ENCODE measurements at regions not wholly inside any gene's neighbourhood (a gene's known extent, or its start where the extent isn't known, plus 50 kb on each side); places are given as distances from the start of the nearest gene placed in this dataset.
"Not testable (repeated sequence)": the region's sequence is repeated elsewhere in the genome, so short reads cannot be mapped to it uniquely, and the experiment has no call there.

DNA sequence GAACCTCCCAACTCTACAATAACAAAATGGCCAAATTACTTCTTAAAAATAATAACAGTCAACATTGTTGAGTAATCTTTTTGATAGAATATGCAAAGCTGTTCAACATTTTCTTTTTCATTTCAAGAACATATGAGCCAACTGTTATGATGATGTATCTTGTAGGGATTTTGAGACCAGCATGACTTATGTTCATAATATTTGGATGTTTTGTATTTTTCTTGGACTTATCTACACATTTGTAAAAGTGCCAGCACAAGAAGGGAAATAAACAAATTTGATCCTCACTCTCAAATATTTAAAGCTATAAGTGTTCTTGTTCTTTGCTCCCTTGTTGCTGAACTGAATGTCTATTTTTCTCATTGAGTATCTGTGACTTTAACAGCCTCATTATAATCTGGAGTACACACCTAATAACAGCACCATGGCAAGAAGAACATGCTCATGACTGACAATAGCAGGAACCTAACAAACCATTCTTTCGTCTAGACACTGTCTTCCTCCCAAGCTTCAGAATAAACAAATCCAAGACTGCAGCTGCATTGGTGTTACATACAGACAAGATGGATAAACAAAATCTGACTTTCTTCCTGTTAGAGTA is 1049.7 kb downstream of the FAT4 start:
- Histone ChIP-seq H3K27me3 (ENCODE audit: control insufficient read depth, insufficient read depth, low read length) (no peaks in the 10 kb centered on the region), H3K36me3 (replicated peaks; ENCODE audit: control insufficient read depth, insufficient read depth, low read length) (no peaks in the 10 kb centered on the region), H3K4me3 (ENCODE audit: insufficient read depth, low read depth, low read length) (no peak overlapping the region)
- DNase-seq, result no peak

DNA sequence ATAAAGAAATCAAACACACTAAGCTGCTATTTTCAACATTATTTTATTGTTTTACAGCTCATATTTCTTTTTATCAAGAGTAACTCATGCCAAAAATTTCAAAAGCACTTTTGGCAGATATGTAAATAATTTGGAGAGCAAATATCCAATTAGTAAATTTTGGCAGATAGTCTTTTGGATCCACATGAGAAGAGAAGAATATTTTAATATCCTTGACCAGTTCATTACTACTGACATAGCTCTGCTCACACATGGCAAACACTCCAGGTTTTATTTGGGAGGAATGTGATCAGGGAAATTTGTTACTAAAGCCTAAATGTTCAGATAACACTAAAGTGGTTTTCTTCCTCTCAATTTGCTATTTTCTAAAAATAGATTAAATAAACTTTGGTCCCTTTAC is 1054.3 kb downstream of the FAT4 start:
- Histone ChIP-seq H3K4me3 (ENCODE audit: insufficient read depth, low read depth, low read length) (no peak overlapping the region), H3K36me3 (replicated peaks; ENCODE audit: control insufficient read depth, insufficient read depth, low read length) (no peaks in the 10 kb centered on the region), H3K27me3 (ENCODE audit: control insufficient read depth, insufficient read depth, low read length) (no peaks in the 10 kb centered on the region)
- no peak for DNase-seq

DNA sequence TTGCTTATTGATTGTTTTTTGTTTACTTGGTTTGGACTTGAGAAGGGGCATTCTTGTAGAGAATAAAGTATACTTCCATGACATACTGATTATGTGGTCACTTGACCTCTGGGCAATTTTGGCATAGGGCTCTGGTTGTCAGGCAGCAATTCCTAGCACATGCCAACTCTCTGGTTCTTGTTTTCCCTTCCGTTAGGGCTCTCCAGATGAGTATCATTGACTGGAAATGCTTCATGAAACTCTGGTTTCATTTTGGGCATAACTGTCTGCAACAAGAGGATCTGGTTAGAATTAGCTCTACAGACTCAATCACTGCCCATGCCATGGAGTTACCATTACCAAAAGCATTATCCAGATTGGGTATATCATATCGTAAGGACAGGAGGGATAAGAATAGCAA is 1057.9 kb downstream of the FAT4 start:
- Histone ChIP-seq H3K4me3 (ENCODE audit: insufficient read depth, low read depth, low read length) (no peak overlapping the region), H3K36me3 (replicated peaks; ENCODE audit: control insufficient read depth, insufficient read depth, low read length) (no peaks in the 10 kb centered on the region), H3K27me3 (ENCODE audit: control insufficient read depth, insufficient read depth, low read length) (no peaks in the 10 kb centered on the region)
- no peak for DNase-seq

DNA sequence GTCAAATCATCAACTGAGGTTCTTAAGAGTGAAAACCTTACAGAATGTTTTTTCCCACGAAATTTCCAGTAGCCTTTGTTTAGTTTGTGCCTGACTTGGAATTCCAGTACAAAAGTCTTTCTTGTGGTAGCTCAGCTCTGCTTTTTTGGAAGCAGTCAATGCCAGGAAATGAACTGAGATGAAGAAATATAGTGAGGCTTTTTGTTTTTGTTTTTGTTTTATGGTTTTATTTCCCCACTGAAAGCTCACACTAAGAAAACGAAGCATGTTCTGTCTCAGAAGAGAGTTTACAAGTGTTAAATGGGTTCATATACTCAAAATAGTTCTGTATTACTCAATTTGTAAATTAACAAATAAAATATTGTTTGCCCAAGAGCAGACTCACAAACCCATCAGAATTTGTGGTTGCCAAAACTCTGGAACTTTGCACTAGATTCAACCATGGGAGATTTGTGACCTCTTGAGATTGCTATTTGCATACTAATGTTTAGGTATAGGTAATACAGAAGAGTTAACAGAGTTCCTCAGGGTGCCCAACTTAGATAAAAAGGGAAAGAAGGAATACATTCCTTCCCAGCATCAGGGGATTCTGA is 1060.8 kb downstream of the FAT4 start:
- no peaks in the 10 kb centered on the region for H3K36me3 ChIP-seq (replicated peaks; ENCODE audit: control insufficient read depth, insufficient read depth, low read length)
- H3K27me3 ChIP-seq (ENCODE audit: control insufficient read depth, insufficient read depth, low read length), result no peaks in the 10 kb centered on the region
- no peak overlapping the region for H3K4me3 ChIP-seq (ENCODE audit: insufficient read depth, low read depth, low read length)
- DNase-seq, result no peak

DNA sequence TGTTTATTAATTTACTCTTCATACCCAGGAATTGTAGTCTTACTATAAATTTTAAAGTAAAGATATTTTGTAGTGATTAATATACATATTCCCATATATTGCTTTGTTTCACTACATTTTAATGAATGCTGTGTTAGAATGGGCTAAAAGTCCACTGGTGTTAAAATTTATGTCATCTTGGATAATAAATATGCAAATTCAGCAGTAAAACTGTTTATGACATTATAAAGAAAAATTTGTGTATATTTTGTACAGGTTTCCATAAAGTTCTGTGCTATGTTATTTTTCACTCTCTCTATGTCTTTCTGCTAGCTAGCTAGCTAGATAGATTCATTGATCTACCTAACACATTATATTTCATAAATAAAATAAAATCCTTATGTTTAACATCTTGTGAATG is 1071.2 kb downstream of the FAT4 start:
- H3K27me3 ChIP-seq (ENCODE audit: control insufficient read depth, insufficient read depth, low read length), result no peaks in the 10 kb centered on the region
- no peaks in the 10 kb centered on the region for H3K36me3 ChIP-seq (replicated peaks; ENCODE audit: control insufficient read depth, insufficient read depth, low read length)
- no peak for DNase-seq
- no peak overlapping the region for H3K4me3 ChIP-seq (ENCODE audit: insufficient read depth, low read depth, low read length)

DNA sequence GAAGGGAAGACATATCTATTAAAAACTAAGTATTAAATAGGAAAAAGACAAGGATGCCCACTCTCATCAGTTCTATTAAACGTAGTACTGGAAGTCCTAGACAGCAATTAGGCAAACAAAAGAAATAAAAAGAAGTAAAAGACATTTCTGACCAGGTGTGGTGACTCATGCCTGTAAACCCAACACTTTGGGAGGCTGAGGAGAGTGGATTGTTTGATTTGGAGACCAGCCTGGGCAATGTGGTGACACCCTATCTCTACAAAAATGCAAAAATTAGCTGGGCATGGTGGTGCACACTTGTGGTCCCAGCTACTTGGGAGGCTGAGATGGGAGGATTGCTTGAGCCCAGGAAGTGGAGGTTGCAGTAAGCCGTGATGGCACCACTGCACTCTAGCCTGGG is 1071.8 kb downstream of the FAT4 start:
- no peaks in the 10 kb centered on the region for H3K27me3 ChIP-seq (ENCODE audit: control insufficient read depth, insufficient read depth, low read length)
- DNase-seq, result no peak
- H3K36me3 ChIP-seq (replicated peaks; ENCODE audit: control insufficient read depth, insufficient read depth, low read length), result no peaks in the 10 kb centered on the region
- H3K4me3 ChIP-seq (ENCODE audit: insufficient read depth, low read depth, low read length), result no peak overlapping the region

DNA sequence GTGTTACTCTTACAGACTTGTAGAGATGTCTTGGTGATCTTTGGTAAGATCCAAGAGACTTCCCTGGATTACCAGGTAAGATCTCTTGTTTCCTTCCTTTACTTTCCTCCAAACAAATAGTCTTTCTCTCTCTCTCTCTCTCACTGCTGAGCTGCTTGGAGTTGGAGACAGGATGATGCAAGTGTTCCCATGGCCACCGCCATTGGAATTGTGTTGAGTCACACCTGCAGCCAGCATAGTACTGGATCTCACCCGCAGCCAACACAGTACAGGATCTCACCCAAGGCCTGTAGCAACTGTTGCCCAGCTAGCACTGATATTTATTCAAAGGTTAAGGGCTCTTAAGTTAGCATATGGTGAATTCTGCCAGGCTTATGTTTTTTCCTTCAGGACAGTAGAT is 1080.9 kb downstream of the FAT4 start:
- Histone ChIP-seq H3K27me3 (ENCODE audit: control insufficient read depth, insufficient read depth, low read length) (no peaks in the 10 kb centered on the region), H3K36me3 (replicated peaks; ENCODE audit: control insufficient read depth, insufficient read depth, low read length) (no peaks in the 10 kb centered on the region), H3K4me3 (ENCODE audit: insufficient read depth, low read depth, low read length) (no peak overlapping the region)
- no peak for DNase-seq

DNA sequence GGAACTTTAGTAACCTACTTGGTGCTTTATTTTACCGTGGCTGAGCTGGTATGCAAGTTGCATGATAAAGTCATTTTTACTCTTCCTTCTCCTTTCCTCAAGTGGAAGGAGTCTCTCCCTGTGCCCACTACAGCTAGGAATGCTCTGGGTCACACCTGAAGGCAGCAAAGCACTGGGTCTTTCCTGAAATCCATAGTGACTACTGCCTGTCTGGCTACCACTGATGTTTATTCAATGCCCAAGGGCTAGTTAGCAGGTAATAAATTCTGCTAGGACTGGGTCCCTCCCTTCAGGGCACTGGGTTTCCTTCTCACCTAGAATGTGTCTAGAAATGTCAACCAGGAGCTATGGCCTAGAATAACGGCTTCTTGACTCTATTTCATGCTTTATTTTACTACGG is 1081.4 kb downstream of the FAT4 start:
- Histone ChIP-seq H3K4me3 (ENCODE audit: insufficient read depth, low read depth, low read length) (no peak overlapping the region), H3K27me3 (ENCODE audit: control insufficient read depth, insufficient read depth, low read length) (no peaks in the 10 kb centered on the region), H3K36me3 (replicated peaks; ENCODE audit: control insufficient read depth, insufficient read depth, low read length) (no peaks in the 10 kb centered on the region)
- no peak for DNase-seq

DNA sequence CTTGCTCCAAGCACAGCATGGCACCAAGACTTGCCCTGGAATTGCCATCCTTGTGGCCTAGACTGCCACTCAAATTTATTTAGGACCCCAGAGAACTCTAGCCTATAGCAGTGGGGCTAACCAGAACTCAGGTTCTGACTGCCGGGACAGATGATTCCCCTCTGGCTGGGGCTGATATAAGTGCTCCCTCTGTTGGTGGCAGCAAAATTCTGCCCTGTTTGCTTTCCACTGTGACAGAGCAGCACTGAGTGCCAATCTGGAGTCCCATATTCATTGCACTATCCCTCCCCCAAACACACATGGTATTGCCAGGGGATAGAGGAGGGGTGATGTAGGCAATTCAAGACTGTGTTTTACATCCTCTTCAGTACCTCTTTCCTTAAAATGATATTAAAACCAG is 1081.9 kb downstream of the FAT4 start:
- Histone ChIP-seq H3K4me3 (ENCODE audit: insufficient read depth, low read depth, low read length) (no peak overlapping the region), H3K27me3 (ENCODE audit: control insufficient read depth, insufficient read depth, low read length) (no peaks in the 10 kb centered on the region), H3K36me3 (replicated peaks; ENCODE audit: control insufficient read depth, insufficient read depth, low read length) (no peaks in the 10 kb centered on the region)
- DNase-seq, result no peak

DNA sequence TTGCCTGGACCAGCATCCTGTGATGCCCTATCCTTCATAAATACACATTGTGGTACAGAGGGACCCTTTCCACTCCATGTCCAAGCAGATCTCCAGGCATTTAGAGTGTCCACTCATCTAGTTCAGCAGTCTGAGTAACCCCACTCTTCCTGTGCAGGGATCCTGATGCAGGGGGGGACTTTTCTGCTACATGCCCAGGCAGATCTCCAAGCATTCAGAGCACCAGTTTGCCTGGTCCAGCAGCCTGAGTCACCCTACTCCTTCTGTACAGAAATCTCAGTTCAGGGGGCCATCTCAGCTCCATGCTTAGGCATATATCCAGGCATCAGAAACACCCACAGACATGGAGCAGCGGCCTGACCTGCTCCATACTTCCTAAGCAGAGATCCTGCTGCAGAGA is 1089.8 kb downstream of the FAT4 start:
- Histone ChIP-seq H3K4me3 (ENCODE audit: insufficient read depth, low read depth, low read length) (no peak overlapping the region), H3K27me3 (ENCODE audit: control insufficient read depth, insufficient read depth, low read length) (no peaks in the 10 kb centered on the region), H3K36me3 (replicated peaks; ENCODE audit: control insufficient read depth, insufficient read depth, low read length) (no peaks in the 10 kb centered on the region)
- no peak for DNase-seq

DNA sequence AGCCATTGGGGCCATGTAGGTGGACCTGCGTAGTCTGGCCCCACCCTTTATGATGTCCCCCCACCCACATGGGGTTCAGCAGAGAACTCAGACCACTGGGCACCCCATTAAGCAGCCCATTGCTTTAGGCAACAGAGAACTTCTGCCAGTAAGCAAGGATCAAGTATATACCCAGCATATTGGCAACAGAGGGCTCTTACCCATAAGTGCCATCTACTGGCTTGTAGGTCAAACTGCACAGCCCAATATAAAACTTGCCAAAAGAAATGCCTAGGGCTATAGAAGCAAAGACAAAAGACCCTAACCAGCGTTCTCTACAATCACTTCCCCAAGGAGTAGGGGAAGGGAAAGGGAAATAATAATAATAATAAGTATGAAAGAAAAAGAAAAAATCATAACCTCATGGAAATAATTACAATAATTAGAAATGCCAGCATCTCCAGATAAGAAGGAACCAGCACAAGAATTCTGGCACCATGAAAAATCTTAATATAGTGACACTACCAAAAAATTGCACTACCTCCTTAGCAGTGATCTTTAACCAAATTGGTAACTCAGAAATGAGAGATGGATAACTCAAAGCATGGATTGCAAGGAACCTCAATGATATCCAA is 1090.7 kb downstream of the FAT4 start:
- H3K4me3 ChIP-seq (ENCODE audit: insufficient read depth, low read depth, low read length), result no peak overlapping the region
- H3K36me3 ChIP-seq (replicated peaks; ENCODE audit: control insufficient read depth, insufficient read depth, low read length), result no peaks in the 10 kb centered on the region
- peak; percentile 0 for DNase-seq
- H3K27me3 ChIP-seq (ENCODE audit: control insufficient read depth, insufficient read depth, low read length), result no peaks in the 10 kb centered on the region

DNA sequence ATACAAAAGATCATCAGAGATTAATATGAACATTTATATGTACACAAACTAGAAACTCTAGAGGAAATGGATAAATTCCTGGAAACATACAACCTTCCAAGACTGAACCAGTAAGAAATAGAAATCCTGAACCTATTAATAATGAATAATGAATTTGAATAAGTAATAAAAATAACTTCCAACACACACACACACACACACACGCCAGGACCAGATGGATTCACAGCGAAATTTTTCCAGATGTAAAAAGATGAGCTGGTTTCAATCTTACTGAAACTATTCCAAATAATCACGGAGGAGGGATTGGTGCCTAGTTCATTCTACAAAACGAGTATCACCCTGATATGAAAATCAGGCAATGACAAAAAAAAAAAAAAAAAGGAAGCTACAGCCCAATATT is 1095.0 kb downstream of the FAT4 start:
- Histone ChIP-seq H3K4me3 (ENCODE audit: insufficient read depth, low read depth, low read length) (no peak overlapping the region), H3K27me3 (ENCODE audit: control insufficient read depth, insufficient read depth, low read length) (no peaks in the 10 kb centered on the region), H3K36me3 (replicated peaks; ENCODE audit: control insufficient read depth, insufficient read depth, low read length) (no peaks in the 10 kb centered on the region)
- DNase-seq, result no peak

DNA sequence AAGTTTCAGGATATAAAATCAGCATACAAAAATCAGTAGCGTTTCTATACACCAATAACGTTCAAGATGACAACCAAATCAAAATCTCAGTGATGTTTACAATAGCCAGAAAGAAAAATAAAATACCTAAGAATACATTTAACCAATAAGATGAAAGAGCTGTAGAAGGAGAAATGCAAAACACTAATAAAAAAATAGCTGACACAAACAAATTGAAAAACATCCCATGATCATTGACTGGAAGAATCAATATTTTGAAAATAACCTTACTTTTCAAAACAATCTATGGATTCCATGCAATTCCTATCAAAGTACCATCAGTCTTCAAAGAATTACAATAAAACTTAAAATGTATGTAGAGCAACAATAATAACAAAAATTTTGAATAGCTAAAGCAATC is 1096.3 kb downstream of the FAT4 start:
- no peak for DNase-seq
- Histone ChIP-seq H3K27me3 (ENCODE audit: control insufficient read depth, insufficient read depth, low read length) (no peaks in the 10 kb centered on the region), H3K36me3 (replicated peaks; ENCODE audit: control insufficient read depth, insufficient read depth, low read length) (no peaks in the 10 kb centered on the region), H3K4me3 (ENCODE audit: insufficient read depth, low read depth, low read length) (no peak overlapping the region)

DNA sequence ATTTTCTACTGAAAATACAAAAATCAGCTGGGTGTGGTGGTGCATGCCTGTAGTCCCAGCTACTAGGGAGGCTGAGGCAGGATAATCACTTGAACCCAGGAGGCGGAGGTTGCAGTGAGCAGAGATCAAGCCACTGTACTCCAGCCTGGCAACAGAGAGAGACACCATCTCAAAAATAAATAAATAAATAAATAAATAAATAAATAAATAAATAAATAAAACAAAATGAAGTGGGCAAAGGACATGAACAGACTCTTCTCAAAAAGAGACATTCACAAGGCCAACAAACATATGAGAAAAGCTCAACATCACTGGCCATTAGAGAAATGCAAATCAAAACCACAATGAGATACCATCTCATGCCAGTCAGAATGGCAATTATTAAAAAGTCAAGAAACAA is 1097.6 kb downstream of the FAT4 start:
- not testable (repeated sequence) for H3K4me3 ChIP-seq (ENCODE audit: insufficient read depth, low read depth, low read length); DNase-seq; H3K36me3 ChIP-seq (replicated peaks; ENCODE audit: control insufficient read depth, insufficient read depth, low read length); H3K27me3 ChIP-seq (ENCODE audit: control insufficient read depth, insufficient read depth, low read length)

DNA sequence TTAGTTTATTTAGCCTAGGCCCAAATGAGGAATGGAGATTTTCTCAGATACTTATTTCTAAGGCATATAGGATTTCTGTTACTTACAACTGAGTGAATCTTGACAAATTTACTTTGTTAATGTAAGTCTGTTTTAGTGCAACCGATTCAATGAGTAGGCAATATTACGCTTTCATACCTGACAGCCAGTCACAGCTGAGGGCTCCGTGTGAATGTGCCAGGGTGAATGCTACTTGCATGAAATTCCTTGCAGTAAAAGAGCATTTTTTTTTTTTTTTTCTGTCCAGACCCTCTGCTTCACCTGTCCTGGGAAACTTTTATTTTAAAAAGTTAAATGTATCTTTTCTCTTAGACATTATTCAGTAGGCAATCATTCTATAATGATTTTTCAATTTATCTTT is 1100.0 kb downstream of the FAT4 start:
- H3K27me3 ChIP-seq (ENCODE audit: control insufficient read depth, insufficient read depth, low read length), result no peaks in the 10 kb centered on the region
- H3K4me3 ChIP-seq (ENCODE audit: insufficient read depth, low read depth, low read length), result no peak overlapping the region
- no peaks in the 10 kb centered on the region for H3K36me3 ChIP-seq (replicated peaks; ENCODE audit: control insufficient read depth, insufficient read depth, low read length)
- DNase-seq, result no peak

DNA sequence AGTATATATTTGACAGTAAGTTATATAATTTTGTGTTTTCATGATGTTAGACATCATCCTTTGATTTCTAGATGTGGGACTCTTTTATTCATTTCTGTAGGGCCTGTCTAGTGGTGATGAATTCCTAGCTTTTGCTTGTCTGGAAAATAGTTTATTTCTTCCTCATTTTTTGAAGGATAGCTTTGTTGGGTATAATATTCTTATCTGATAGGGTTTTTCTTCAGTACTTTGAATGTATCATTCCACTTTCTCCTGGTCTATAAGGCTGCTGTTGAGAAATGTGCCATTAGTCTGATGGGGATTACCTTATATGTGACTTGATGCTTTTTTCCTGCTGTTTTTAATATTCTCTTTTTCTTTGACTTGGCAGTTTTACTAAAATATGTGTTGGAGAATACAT is 1104.5 kb downstream of the FAT4 start:
- no peak for DNase-seq
- no peak overlapping the region for H3K4me3 ChIP-seq (ENCODE audit: insufficient read depth, low read depth, low read length)
- no peaks in the 10 kb centered on the region for H3K36me3 ChIP-seq (replicated peaks; ENCODE audit: control insufficient read depth, insufficient read depth, low read length)
- H3K27me3 ChIP-seq (ENCODE audit: control insufficient read depth, insufficient read depth, low read length), result no peaks in the 10 kb centered on the region

Data from H7 (cell line).